ENCODE measurements at regions not wholly inside any gene's neighbourhood (a gene's known extent, or its start where the extent isn't known, plus 50 kb on each side); places are given as distances from the start of the nearest gene placed in this dataset.

- no peak for DNase-seq
Observed at GRCh38 chr10:62633976-62634375, 170.5 kb upstream of the ADO start.

GRCh38 chr10:62634576-62634975 is 169.9 kb upstream of the ADO start:
- DNase-seq = no peak

GRCh38 chr10:62635127-62635526 is 169.4 kb upstream of the ADO start:
- DNase-seq = no peak

- no peak for DNase-seq
Observed at GRCh38 chr10:62636825-62637248, 167.7 kb upstream of the ADO start.

GRCh38 chr10:62637249-62638061 is 167.1 kb upstream of the ADO start:
- no peak for DNase-seq

- no peak for DNase-seq
Observed at GRCh38 chr10:62638062-62638477, 166.4 kb upstream of the ADO start.

- DNase-seq = no peak
Observed at GRCh38 chr10:62639144-62639543, 165.4 kb upstream of the ADO start.

- no peak for DNase-seq
Observed at GRCh38 chr10:62640411-62640810, 164.1 kb upstream of the ADO start.

GRCh38 chr10:62643606-62644587 is 160.6 kb upstream of the ADO start:
- no peak for DNase-seq

GRCh38 chr10:62647375-62648092 is 157.0 kb upstream of the ADO start:
- DNase-seq = no peak

- no peak for DNase-seq
Observed at GRCh38 chr10:62648921-62649320, 155.6 kb upstream of the ADO start.

GRCh38 chr10:62650411-62650810 is 154.1 kb upstream of the ADO start:
- no peak for DNase-seq

- DNase-seq = no peak
Observed at GRCh38 chr10:62651341-62651740, 153.2 kb upstream of the ADO start.

- no peak for DNase-seq
Observed at GRCh38 chr10:62652114-62652513, 152.4 kb upstream of the ADO start.

GRCh38 chr10:62652564-62652963 is 152.0 kb upstream of the ADO start:
- DNase-seq = no peak

GRCh38 chr10:62653254-62653653 is 151.3 kb upstream of the ADO start:
- no peak for DNase-seq

GRCh38 chr10:62654966-62655336 is 149.6 kb upstream of the ADO start:
- no peak for DNase-seq

GRCh38 chr10:62655337-62655994 is 149.1 kb upstream of the ADO start:
- no peak for DNase-seq

- peak; percentile 6 for DNase-seq
Observed at GRCh38 chr10:62657244-62657835, 147.2 kb upstream of the ADO start.

- DNase-seq = no peak
Observed at GRCh38 chr10:62658516-62658915, 146.0 kb upstream of the ADO start.

GRCh38 chr10:62661143-62661542 is 143.4 kb upstream of the ADO start:
- no peak for DNase-seq

GRCh38 chr10:62662486-62662885 is 142.0 kb upstream of the ADO start:
- no peak for DNase-seq

Measured in COR-L47 (cell line).